Right lobe of liver (tissue), 4 donors: ENCODE measurements at regions not wholly inside any gene's neighbourhood (a gene's known extent, or its start where the extent isn't known, plus 50 kb on each side); places are given as distances from the start of the nearest gene placed in this dataset.

Experiments
- POLR2A ChIP-seq: fragments of 450-650 bp; IDR thresholded peaks from one replicate; pipeline ENCODE4 v1.6.1; 2017; ENCODE audit warnings: antibody characterized with exemption, mild to moderate bottlenecking
- TF ChIP-seq, protein P1 (sequence below), 4 donors: fragments of 200-600 bp in 3 of 4; fragments of 450-650 bp in 1 of 4; IDR thresholded peaks; one replicate each; pipeline versions ENCODE4 v1.5.1 to v1.8.0; 2016 to 2022; ENCODE audit warnings: antibody characterized with exemption in 4 of 4, mild to moderate bottlenecking in 2 of 4
- donor health status: DM: no; HTN: no; CAD: no.
- donor health status: DM: no; HTN: no; CAD: no.
- donor health status: DM: no; HTN: yes; CAD: no.

DNA sequence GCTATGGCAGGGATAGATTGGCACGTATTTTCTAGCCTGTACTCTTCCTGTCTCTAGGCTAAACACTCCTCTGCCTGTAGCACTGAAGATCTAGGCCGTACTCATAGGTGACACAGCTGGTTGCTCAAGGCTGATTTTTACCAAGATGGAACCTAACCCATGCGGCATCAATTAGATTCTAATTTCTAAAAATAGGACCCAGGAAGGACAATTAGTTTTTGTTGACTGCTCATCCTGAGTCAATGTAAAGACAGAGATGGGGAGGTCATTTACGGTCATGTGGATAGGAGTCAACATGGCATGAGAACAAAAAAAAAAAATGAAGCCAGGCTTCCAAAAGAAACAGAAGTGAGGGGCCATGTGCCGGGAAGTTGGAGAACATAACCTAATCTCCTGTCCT is 360.7 kb upstream of the ETAA1 start:
- TF ChIP-seq, protein P1, sequence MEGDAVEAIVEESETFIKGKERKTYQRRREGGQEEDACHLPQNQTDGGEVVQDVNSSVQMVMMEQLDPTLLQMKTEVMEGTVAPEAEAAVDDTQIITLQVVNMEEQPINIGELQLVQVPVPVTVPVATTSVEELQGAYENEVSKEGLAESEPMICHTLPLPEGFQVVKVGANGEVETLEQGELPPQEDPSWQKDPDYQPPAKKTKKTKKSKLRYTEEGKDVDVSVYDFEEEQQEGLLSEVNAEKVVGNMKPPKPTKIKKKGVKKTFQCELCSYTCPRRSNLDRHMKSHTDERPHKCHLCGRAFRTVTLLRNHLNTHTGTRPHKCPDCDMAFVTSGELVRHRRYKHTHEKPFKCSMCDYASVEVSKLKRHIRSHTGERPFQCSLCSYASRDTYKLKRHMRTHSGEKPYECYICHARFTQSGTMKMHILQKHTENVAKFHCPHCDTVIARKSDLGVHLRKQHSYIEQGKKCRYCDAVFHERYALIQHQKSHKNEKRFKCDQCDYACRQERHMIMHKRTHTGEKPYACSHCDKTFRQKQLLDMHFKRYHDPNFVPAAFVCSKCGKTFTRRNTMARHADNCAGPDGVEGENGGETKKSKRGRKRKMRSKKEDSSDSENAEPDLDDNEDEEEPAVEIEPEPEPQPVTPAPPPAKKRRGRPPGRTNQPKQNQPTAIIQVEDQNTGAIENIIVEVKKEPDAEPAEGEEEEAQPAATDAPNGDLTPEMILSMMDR (IDR thresholded peaks at IDR 0.05) = no peak
- no peak for TF ChIP-seq POLR2A
